CD4-positive, alpha-beta T cell (primary cell): ENCODE measurements at regions not wholly inside any gene's neighbourhood (a gene's known extent, or its start where the extent isn't known, plus 50 kb on each side); places are given as distances from the start of the nearest gene placed in this dataset.

Source experiments
- ATAC-seq: fragments of 200-7000 bp; cut with Tn5 transposase; one replicate; pipeline ENCODE4 v1.10.0; 2022; ENCODE audit warnings: mild to moderate bottlenecking; ENCODE audit not compliant: poor library complexity
- CTCF ChIA-PET: fragments of 350-600 bp; sonication (Branson Sonifier 250); formaldehyde crosslinking; loops from one replicate; lab custom pipeline; 2021; ENCODE audit warnings: antibody characterized with exemption, inconsistent platforms; lab: Charles Lee
- POLR2A ChIA-PET: fragments of 350-600 bp; sonication (Branson Sonifier 250); formaldehyde crosslinking; loops from one replicate; lab custom pipeline; 2021; ENCODE audit warnings: antibody characterized with exemption, inconsistent platforms; lab: Charles Lee
- DNase-seq, 14 experiments: peaks; one replicate each; pipeline ENCODE4 v3.0.0-alpha.2; 2013 to 2020; ENCODE audit warnings: mixed read lengths in 2 of 14
- H3K27ac ChIP-seq, 2 donors: one replicate each; pipeline versions ENCODE4 v1.5.1 to v1.7.0; 2013; ENCODE audit warnings: low read length in 2 of 2, low read depth in 1 of 2, mild to moderate bottlenecking in 1 of 2
- H3K27me3 ChIP-seq, 2 experiments: 1 replicate in 1 of 2; 2 replicates in 1 of 2; pipeline versions ENCODE4 v1.6.1 to v1.7.0; 2013; ENCODE audit warnings: low read length in 2 of 2, control low read depth in 1 of 2, mild to moderate bottlenecking in 1 of 2, moderate library complexity in 1 of 2; ENCODE audit not compliant: insufficient read depth in 2 of 2, control insufficient read depth in 1 of 2
- H3K36me3 ChIP-seq: one replicate; pipeline ENCODE4 v1.6.1; 2013; ENCODE audit warnings: low read length, control low read depth; ENCODE audit not compliant: insufficient read depth
- H3K4me1 ChIP-seq: one replicate; pipeline ENCODE4 v1.6.1; 2013; ENCODE audit warnings: low read length, control low read depth; ENCODE audit not compliant: insufficient read depth
- H3K4me3 ChIP-seq: one replicate; pipeline ENCODE4 v1.5.1; 2013; ENCODE audit warnings: mild to moderate bottlenecking, low read length, moderate library complexity
- H3K9me3 ChIP-seq, 2 experiments: 1 replicate in 1 of 2; 2 replicates in 1 of 2; pipeline versions ENCODE4 v1.6.1 to v1.7.0; 2013; ENCODE audit warnings: low read length in 2 of 2, mild to moderate bottlenecking in 2 of 2, control low read depth in 1 of 2, moderate library complexity in 1 of 2; ENCODE audit not compliant: control insufficient read depth in 1 of 2, insufficient read depth in 1 of 2
- H3K27ac Mint-ChIP-seq: one replicate; pipeline ENCODE4 v1.8.0; 2020; ENCODE audit warnings: mixed read lengths
- H3K27me3 Mint-ChIP-seq: one replicate; pipeline ENCODE4 v1.8.0; 2021; ENCODE audit warnings: mixed read lengths
- H3K36me3 Mint-ChIP-seq: one replicate; pipeline ENCODE4 v1.8.0; 2021; ENCODE audit warnings: low read depth, mixed read lengths
- H3K4me1 Mint-ChIP-seq: one replicate; pipeline ENCODE4 v1.8.0; 2021; ENCODE audit warnings: low read depth, mixed read lengths
- H3K4me3 Mint-ChIP-seq: one replicate; pipeline ENCODE4 v1.8.0; 2020; ENCODE audit warnings: mild to moderate bottlenecking, mixed read lengths
- H3K9me3 Mint-ChIP-seq: one replicate; pipeline ENCODE4 v1.8.0; 2020; ENCODE audit warnings: mixed read lengths
- intact Hi-C, 2 experiments: fragments of 100-400 bp; cut with DNase I in 1 of 2; cut with micrococcal nuclease in 1 of 2; formaldehyde crosslinking; loops; one replicate each; pipeline versions ENCODE4 v1.15.1 to v1.9.0; 2023 to 2025; cut with DNase I, micrococcal nuclease
- TF ChIP-seq, protein P1 (sequence below): fragments of 200-600 bp; IDR thresholded peaks from one replicate; pipeline ENCODE4 v1.8.0; 2022; ENCODE audit warnings: antibody characterized with exemption, mild to moderate bottlenecking

DNA sequence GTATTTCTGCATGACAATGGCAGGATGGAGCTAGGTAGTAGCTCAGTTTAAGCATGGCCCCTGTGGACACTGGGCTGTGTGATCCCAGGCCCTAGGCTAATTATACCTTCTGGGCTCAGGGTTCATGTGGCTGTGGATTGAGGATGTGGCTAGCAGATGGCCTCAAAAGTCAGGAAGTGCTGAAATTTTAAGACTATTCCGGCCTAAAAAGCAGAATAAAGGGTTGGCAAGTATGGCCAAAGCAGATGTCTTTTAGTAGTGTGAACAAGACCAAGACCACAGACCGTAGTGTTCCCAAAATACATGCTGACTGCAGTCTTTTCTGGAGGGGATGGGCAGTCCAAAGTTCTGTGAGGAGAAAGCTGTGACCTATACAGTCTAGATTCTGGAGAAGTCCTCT lies 115.7 kb upstream of the RAG2 start:
- H3K27me3 Mint-ChIP-seq = peaks cover 40% of the 10 kb centered on the region
- ChIA-PET POLR2A (no interaction called here), CTCF (no interaction called here)
- no peaks in the 10 kb centered on the region for H3K9me3 ChIP-seq
- no peaks in the 10 kb centered on the region for H3K9me3 Mint-ChIP-seq
- H3K4me1 ChIP-seq = no peaks in the 10 kb centered on the region
- intact Hi-C loops = no loop called here
- no peak overlapping the region for H3K27ac Mint-ChIP-seq
- TF ChIP-seq, protein P1, sequence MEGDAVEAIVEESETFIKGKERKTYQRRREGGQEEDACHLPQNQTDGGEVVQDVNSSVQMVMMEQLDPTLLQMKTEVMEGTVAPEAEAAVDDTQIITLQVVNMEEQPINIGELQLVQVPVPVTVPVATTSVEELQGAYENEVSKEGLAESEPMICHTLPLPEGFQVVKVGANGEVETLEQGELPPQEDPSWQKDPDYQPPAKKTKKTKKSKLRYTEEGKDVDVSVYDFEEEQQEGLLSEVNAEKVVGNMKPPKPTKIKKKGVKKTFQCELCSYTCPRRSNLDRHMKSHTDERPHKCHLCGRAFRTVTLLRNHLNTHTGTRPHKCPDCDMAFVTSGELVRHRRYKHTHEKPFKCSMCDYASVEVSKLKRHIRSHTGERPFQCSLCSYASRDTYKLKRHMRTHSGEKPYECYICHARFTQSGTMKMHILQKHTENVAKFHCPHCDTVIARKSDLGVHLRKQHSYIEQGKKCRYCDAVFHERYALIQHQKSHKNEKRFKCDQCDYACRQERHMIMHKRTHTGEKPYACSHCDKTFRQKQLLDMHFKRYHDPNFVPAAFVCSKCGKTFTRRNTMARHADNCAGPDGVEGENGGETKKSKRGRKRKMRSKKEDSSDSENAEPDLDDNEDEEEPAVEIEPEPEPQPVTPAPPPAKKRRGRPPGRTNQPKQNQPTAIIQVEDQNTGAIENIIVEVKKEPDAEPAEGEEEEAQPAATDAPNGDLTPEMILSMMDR = no peak
- H3K4me3 ChIP-seq = no peak overlapping the region
- H3K27me3 ChIP-seq = peaks cover 0 to 2% of the 10 kb centered on the region in 2 experiments
- no peaks in the 10 kb centered on the region for H3K4me1 Mint-ChIP-seq
- H3K36me3 Mint-ChIP-seq = no peaks in the 10 kb centered on the region
- ATAC-seq (no peak), DNase-seq (no peak)
- no peak overlapping the region for H3K27ac ChIP-seq
- no peak overlapping the region for H3K4me3 Mint-ChIP-seq
- H3K36me3 ChIP-seq = no peaks in the 10 kb centered on the region

DNA sequence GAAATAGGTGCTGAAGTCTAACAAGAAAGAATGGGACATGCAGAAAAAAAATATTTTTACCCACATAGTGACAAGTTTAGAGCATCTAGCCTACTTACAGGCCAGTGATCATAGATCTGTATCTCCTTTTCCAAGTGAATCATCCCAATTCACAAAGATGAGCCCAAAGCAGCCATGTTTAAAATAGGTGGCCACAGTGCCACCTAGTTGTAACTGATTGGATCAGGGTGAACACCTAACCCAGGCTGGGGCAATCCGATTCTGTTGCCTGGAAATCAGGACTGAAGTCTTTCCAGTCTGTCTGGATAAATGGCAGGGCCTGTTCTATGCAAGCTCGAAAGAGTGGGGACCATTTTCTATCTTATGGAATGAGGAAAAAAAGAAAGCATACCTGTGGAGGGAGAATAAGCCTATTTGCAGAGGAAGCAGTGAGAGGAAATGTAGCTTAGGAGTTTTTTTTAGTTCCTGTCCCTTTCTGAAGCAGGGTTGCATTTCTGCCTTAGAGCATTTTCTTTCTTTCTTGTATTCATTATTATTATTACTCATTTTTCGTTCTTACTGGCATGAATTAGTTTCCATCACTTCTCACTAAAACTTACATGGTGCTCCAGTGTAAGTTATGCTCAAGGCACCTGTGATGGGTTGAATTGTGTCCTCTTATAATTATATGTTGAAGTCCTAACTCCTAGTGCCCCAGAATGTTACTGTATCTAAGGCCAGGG lies 113.2 kb upstream of the RAG2 start:
- Histone ChIP-seq H3K36me3 (no peaks in the 10 kb centered on the region), H3K9me3 (no peaks in the 10 kb centered on the region), H3K4me1 (no peaks in the 10 kb centered on the region), H3K27me3 (peaks cover 2 to 5% of the 10 kb centered on the region in 2 experiments), H3K27ac (no peak overlapping the region), H3K4me3 (no peak overlapping the region)
- H3K4me3 Mint-ChIP-seq = no peak overlapping the region
- no peaks in the 10 kb centered on the region for H3K4me1 Mint-ChIP-seq
- TF ChIP-seq, protein P1 = no peak
- DNase-seq = no peak
- no peaks in the 10 kb centered on the region for H3K36me3 Mint-ChIP-seq
- no peak overlapping the region for H3K27ac Mint-ChIP-seq
- CTCF ChIA-PET = no interaction called here
- intact Hi-C loops = no loop called here
- no peak for ATAC-seq
- no peaks in the 10 kb centered on the region for H3K9me3 Mint-ChIP-seq
- H3K27me3 Mint-ChIP-seq = peaks cover 58% of the 10 kb centered on the region
- POLR2A ChIA-PET = no interaction called here
